Left forelimb (tissue), 1 donor: ENCODE measurements at regions not wholly inside any gene's neighbourhood (a gene's known extent, or its start where the extent isn't known, plus 50 kb on each side); places are given as distances from the start of the nearest gene placed in this dataset.
"Not testable (repeated sequence)": the region's sequence is repeated elsewhere in the genome, so short reads cannot be mapped to it uniquely, and the experiment has no call there.

Source experiments
- DNase-seq: peaks from one replicate; pipeline ENCODE4 v3.0.0-alpha.2; 2018; ENCODE audit warnings: low spot score

DNA sequence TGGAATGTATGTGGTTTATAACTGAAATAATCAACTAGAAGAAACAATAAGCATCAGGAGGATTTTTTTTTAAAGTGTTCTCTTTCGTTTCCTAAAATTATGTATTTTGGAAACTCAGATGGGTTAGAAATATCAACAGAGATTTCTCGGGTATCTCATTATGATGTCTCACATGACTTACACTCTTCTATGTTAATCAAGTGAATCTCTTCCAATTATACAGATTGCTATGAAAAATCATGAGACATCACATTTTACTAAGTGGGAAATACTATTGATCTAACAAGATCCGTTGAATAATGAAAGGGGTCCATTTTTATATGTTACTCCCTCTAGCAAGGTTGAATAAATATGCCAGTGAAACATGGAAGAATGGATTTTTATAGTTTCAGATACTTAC lies 54.7 kb upstream of the NRIP1 start:
- no peak for DNase-seq

DNA sequence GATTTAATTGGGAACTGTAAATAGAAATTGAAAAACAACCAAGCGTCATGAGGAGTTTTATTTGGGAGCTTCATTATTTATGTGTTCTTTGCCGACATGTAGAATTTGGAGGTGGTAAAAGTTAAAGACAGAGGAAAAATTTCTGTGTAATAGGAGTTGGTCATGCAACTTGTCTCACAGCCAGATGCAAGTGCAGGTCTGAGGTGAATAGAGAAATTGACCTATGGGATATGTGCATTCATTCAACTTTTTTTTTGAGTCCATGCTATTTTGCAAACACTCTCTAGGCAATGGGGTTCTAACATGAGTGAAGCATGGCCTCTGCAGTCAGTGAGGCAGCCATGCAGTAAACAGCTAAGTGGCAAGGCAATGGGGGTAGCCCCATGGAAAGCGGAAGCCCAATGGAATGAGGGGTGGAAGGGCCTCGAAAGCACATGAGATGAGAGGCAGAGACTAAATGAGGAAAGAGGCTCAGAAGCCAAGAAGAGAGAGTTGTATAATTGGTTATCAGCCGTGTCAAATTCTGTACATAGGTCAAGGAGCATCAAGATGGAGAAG lies 56.4 kb upstream of the NRIP1 start:
- no peak for DNase-seq

DNA sequence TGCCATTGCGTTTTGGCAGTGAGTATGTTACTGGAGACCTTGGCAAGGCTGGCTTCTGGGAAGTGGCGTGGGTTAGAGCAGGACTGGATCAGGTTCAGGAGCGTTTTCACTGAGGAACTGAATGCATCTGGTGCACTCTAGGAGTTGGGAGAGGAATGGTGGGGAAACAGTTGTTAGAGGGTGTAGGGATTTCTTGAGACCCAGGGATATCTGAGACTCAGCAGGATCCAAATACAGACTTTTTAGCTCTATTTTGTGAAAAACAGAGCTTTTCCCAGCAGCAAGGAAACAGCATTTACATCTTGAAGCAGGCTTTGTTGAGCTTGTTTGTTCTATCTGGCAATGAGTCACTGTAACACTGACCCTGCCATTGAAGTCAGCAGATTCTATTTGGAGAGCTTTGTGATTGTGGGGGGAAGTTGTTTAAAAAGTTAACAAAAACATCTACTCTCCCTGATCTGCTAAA lies 56.9 kb upstream of the NRIP1 start:
- DNase-seq = no peak

DNA sequence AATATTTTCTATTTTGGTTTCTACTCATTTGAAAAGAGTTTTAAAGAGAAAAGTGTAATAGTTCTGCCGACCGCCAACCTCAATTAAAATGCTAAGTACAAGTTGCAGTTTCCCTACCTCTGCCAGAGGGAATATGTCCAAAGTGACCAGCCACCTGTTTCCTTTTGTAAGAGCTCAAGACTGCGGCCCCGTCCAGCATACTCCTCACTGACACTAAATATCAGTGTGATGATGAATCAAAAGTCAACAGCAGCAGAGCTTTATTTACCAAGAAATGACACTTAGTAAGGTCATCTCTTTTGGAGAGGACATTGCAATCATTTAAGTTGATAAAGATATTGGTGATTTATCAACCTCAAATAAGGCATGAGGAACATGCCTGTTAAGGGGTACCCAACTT lies 57.4 kb upstream of the NRIP1 start:
- DNase-seq = no peak

DNA sequence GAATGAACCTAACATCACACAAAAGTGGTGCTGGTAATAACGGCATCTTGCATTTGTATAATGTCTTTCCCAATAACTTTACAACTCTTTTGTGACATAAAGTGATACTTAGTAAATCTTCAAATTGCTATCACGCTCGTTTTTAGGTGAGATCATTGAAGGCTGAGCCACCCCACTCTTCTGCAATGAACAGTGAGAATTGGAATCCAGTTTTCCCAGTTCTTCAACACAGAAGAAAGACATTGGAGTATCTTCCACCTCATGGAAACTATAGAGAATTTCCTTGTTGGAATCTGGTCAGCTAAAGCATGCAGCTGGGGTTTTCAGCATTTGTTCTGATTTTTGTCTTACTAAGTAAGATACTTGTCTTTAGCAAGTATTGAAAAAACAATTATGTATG lies 59.9 kb upstream of the NRIP1 start:
- no peak for DNase-seq

DNA sequence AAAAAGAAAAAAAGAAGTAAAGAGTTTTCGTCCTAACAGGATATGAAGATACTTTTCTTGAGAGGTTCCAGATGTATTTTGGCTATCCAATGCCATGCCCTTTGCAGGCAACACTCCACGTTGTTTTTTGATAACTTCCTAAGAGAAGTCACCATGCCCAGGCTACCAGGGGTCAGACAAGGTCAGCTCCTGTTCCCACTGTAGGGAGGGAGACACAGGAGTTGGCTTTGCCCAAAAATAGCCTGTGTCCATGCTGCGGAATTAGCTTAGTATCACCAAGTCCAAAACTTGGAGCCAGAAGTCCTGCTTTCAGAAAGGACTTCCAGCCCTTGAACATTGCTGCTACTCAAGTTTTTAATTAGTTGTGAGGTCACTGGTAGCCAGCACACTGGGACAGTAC lies 62.1 kb upstream of the NRIP1 start:
- no peak for DNase-seq

DNA sequence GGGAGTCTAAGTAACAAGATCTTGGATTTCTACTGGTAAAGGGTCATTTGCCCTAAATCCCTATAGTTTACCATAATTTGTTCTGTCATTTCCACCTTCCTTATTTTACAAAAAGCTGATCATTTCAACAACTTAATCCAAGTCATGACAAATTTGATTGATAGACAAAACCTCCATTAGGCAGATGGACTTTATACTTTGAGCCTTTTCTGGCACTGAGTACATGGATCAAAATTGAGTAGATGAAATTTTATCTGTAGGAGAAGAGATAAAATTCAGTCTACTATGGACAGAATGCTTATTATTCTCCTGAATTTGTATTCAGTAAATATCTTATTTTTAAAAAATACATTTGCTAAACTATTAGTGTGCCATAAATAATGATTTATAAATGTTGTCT lies 62.6 kb upstream of the NRIP1 start:
- DNase-seq = no peak

DNA sequence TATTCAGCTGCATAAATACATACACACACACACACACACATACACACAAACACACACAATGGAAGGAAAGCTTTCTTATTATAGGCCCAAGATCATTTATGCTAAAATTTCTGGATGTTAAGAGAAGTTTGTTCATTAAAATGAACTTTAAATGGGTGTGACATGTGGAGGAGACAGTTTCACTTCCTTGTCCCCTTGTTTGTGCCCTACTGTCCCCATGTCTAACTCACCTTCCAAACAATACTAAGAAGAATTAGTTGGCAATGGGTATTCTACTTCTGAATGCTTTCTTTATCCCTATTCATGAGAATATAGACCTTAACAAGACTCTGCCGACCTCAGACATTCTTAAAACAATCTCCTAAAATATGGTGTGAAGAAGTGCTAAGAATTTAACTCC lies 63.5 kb upstream of the NRIP1 start:
- DNase-seq = no peak

DNA sequence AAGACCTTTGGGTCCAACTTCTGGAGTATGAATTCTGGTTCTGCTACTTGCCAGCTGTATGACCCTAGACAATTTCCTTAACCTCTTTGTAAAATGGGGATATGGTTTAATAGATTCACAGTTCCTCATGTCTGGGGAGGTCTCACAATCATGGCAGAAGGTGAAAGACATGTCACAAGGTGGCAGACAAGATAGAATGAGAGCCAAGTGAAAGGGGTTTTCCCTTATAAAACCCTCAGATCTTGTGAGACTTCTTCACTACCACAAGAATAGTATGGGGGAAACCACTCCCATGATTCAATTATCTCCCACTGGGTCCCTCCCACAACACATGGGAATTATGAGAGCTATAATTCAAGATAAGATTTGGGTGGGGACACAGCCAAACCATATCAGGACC lies 63.9 kb upstream of the NRIP1 start:
- not testable (repeated sequence) for DNase-seq

DNA sequence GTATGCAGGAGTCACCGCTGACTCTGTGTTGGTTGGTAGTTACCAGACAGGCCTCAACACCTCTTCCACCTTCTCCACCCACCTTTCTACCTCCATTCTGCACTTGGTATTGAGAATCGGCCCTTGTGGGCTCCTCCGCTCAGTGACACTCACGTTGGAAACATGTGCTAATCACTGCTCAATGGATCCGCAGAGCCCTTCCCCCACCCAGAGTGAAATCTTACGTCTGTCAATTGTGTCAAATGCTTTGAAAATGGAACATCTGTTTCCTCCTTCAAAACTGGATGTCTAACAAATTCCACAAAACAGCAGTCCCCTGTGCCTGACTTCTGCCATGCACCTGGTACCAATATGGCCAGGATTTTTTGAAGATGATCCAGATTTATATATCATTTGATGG lies 65.5 kb upstream of the NRIP1 start:
- no peak for DNase-seq

DNA sequence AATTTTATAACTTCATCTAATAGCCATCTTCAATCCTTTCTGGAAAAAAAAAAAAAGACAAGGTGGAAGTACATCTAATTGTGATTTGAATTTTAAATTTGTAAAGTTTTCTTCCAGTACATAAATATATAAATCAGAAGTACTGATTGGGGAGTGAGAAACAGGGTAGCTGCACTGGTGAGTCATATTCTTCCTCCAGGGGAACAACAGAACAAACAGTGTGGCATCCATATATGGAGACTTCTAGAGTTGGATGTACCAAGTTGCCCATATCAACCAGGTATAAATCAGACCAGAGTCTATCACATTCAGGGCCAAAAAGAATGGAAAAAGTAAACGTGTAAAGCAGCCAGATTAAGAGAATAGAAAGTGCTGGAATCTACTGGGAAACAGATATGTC lies 66.0 kb upstream of the NRIP1 start:
- DNase-seq = no peak

DNA sequence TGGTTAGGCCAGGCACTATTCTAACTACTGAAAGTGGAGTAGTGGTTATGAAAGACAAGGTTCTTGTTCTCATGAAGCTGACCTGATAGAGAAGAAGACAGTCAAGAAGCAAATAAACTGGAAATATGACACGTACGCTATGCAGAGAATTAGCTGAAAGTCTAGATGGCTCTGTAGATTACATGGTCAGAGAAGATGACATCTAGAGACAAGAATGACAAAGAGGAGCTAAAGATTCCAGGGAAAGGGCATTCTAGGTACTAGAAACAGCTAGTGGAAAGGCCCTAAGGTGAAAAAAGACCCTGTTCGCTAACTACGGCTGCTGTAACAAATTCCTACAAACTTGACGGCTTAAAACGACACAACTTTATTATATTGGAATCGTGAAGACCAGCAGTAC lies 68.0 kb upstream of the NRIP1 start:
- DNase-seq = no peak

DNA sequence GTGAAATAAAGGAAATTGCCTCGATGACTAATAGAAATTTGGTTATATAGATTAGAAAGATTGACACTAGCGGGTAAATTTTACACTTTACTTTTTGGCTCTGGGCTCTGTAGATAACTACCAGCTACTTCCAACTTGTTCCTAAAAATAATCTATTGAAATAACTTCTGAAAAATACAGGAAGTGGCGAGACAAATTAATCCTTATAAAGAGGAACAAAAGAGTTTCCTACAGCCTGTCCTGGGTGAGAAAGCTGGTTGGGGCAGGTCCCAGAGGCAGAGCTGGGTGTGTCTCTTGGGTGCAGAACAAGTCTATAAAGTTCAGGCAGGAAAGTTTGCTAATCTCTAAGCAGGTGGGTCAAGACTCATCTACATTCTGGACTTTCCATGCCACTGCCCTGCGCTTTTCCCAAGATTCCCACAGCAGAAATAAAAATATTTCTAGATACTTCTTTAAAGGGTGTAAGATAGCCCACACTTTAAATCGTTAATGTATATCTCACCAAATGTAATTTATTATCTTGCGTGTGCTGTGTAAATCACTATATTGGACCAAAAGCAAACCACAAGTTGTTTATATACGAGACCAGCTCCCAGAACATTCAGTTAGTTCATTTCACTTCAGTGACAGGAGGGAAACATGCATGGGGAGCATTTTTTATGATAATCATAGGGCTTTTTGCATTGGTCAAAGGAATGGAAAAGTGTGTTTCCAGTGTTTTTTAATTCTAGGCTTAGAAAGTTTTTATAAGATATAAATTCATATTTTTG lies 70.1 kb upstream of the NRIP1 start:
- no peak for DNase-seq

DNA sequence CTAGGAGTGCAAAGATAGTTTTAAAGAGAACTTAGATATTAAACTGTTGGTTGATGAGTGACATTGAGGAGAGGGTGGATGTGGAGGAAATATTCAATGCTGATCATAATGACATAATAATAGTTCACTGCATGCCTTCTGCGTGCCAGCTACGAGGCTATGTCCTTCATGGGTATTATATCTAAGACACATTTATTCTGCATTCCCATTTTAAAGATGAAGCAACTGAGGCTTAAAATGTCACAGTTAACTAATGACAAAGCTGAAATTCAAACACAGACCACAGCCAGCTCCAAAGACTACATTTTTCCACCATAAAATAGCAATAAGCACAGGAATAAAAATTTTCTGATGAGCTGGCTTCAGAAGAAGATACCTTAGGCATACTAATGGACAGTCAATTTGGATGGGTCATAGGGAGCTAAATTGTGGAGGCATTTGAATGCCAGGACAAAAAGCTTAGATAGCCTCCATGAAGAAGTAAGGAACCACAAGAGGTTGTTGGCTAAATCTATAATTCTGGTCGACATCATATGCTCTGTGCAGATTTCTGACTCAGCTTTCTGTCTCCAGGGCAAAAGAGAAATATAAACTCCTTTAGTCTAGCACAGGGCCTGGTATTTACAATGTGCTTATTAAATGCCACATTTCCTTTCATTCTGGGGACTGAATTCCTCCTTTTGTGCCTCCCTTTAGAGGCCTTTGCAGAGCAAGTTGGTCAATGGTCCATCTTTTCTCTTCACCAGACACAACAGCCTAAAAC lies 71.2 kb upstream of the NRIP1 start:
- no peak for DNase-seq

DNA sequence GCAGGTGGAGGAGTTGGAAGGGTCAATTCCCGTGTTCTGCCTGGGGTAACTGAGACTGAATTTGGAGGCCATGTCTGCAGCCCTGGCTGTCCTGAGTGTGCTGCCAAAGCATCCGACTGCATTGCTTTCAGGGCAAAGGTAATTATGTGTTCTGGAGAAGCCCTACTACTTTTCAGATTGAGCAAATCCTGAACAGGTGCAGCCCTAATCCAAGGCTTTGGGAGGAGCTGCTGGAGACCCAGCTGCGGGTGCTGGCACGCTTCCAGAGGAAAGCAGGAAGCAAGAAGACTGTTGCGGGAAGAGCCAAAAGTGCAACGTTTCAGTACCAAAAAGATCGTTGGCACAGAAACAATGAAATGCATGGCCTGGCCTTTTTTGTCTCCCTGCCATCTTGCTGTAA lies 73.7 kb upstream of the NRIP1 start:
- DNase-seq = peak; percentile 69

DNA sequence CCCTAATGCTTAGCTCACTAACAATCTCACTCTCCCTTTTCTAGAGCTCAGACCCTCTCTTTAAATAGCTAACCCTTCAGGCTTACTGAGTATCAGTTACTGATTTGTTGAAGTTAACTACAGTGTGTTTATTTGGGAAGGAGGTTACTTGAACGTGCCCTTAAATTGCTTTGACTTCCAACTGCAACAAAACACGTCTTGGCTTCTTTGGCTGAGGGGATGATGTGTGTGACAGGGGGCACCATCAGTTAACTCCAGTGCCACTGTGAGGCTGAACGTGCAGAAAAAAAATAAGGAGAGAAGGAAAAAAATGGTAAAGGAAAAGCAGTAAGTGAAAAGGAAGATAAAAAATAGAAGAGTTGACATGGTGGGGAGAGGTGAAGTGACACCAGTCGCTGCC lies 75.1 kb upstream of the NRIP1 start:
- no peak for DNase-seq

DNA sequence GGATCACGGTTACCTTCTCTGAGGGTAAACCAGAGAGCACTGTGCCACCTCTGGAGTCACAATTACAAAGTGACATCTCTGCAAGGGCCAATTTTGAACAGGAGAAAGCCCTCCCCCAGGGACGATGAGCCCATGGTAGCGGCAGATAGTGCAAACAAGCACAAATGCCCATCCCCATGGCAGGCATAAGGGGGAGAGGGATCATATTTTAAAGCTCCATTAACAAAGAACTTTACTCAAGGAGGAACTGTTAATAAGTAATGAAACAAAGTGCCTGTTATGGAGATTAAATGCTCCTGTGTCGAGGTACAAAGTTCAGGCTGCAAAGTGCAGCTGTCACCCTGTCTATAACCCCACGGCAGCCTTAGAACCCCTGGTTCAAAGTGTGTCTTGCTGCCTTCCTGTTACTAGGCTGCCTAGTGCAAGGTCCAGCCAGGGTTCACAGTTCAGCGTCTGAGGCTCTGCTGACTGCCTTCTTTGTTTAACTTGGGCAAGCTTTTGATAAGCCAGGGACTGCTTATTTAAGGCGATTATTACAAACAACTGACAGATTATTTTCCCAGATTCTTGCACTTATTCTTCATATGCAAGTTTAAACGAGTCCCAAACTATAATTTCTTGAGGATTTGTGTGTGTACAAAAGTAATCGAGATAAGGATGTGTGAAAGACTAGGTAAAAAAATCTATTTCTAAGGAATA lies 75.7 kb upstream of the NRIP1 start:
- DNase-seq = no peak

DNA sequence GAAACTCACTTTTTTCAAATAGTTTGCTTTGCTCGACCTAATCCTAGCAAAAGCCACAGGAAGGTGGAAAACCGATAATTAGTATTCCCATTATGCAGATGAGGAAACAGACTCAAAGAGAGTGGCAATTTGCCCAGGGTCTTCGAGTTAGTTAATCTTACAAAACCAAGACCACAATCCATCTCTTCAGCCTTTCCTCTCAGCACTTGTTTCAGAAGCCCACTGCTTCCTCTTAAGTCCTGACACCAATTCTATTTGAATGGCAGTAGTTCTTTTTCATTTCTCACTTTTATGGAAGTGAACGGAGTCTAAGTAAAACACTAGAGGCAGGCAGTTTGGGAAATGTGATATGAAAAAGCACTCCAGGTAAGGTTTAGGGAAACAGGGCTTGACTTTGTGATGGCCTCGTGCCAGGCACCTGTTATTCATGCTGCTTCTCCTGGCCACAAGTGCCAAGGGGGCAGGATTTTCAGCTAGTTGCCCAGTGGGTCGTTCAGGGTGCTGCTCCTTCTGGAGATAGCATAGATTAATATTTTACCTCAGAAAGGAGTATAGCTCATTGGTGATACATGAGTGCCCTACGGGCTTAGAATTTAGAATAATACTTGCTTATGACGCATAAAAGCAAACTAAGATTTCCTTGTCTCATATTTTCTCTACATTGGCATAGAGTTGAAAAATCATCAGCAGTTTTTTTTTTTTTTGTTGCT lies 76.6 kb upstream of the NRIP1 start:
- no peak for DNase-seq

DNA sequence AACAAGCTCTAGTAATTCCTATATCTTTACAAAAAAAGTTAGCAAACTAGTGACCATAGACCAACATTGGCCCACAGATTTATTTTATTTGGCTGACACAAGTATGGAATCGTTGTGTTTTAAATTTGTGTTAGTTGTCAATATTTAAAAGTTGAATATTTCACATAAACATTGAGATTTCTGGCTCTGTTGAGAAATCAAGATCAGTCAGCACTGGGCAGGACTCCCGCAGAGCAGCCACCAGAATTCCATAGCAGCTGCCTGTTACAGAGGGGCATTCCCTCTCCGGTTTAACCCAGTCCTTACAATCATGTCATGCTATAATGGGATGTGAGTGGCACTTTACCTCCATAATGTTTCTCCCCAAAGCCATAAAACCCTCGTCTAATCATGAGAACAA lies 79.2 kb upstream of the NRIP1 start:
- DNase-seq = no peak

DNA sequence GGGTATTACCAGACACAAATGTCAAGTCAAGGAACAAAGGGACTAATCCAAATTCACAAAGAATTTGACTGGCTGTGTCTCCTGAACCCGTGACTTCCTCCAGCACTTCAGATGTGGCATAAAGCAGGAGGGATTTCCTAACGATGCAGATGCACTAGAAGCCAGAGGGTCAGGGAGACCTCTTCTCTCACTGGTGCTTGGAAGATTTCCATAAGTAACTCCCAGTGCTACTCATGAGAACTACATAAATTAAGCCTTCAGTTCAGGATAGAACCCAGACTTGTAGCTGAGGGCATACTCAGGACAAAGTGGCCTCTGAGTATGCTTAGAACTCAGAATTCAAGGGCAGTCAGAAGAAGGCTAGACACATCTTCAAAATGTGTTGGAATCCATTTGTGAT lies 83.6 kb upstream of the NRIP1 start:
- DNase-seq = no peak

DNA sequence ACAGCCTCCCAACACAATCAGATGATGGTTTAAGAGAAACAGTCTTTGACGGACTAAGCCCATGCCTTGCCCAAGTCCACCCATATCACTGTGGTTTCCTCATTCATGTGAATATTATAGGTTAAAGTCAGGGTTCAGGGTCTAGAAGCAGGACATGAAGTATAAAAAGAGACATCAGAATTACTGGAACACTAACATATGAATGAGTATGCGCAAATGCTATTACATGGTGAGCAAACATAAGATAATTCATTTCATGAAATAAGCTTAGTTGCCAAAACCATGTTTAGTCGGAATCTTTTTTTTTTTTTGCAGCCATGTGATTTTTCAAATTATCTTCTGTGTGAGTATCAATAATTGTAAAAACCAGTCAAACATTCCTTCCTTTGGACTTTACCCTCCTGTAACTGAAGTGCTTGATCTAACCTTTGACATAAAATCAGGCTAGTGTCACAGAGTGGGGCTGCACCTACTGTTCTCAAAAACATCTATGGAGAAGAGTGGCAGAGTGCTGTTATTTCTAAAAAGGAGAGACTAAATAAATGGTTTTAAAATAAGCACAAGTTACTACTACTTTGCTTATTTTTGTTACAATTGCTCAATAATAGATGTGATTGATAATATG lies 84.9 kb upstream of the NRIP1 start:
- DNase-seq = no peak
